Thoracic aorta (tissue), 2 donors: ENCODE measurements at regions not wholly inside any gene's neighbourhood (a gene's known extent, or its start where the extent isn't known, plus 50 kb on each side); places are given as distances from the start of the nearest gene placed in this dataset.

Experiments
- ATAC-seq: fragments of 150-250 bp; one replicate; pipeline ENCODE4 v1.8.0; 2017; ENCODE audit warnings: low read depth; ENCODE audit not compliant: insufficient number of reproducible peaks, low FRiP score
- DNase-seq: peaks from one replicate; pipeline ENCODE4 v3.0.0-alpha.2; 2020; ENCODE audit warnings: low spot score
- H3K27ac ChIP-seq, 2 donors: fragments of 200-600 bp; sonication (generic); 1 replicate in 1 of 2; 2 replicates in 1 of 2; pipeline ENCODE4 v1.5.1; 2016; ENCODE audit warnings: mild to moderate bottlenecking in 2 of 2, moderate library complexity in 2 of 2
- H3K27me3 ChIP-seq: fragments of 200-600 bp; sonication (generic); replicated peaks from 2 replicates; pipeline ENCODE4 v1.6.0; 2016; ENCODE audit warnings: mild to moderate bottlenecking; ENCODE audit not compliant: insufficient read depth
- H3K36me3 ChIP-seq: fragments of 200-600 bp; sonication (generic); one replicate; pipeline ENCODE4 v1.5.1; 2016
- H3K4me1 ChIP-seq, 2 donors: fragments of 200-600 bp; sonication (generic); 1 replicate in 1 of 2; 2 replicates in 1 of 2; pipeline versions ENCODE4 v1.5.1 to v1.6.0; 2016; ENCODE audit warnings: low read depth in 2 of 2, mild to moderate bottlenecking in 1 of 2; ENCODE audit not compliant: control insufficient read depth in 1 of 2
- H3K4me3 ChIP-seq: fragments of 200-600 bp; sonication (generic); 2 replicates; pipeline ENCODE4 v1.5.1; 2016; ENCODE audit warnings: mild to moderate bottlenecking
- H3K9me3 ChIP-seq: fragments of 200-600 bp; sonication (generic); 2 replicates; pipeline ENCODE4 v1.5.1; 2016
- CTCF ChIP-seq: fragments of 200-600 bp; sonication (generic); IDR thresholded peaks from one replicate; pipeline ENCODE4 v1.5.1; 2019; ENCODE audit warnings: antibody characterized with exemption

GRCh38 chr7:95718577-95719410 is 53.6 kb upstream of the DYNC1I1 start:
- H3K36me3 ChIP-seq: no peaks in the 10 kb centered on the region
- H3K27ac ChIP-seq: no peak overlapping the region
- no peaks in the 10 kb centered on the region for H3K27me3 ChIP-seq
- DNase-seq: no peak
- no peak overlapping the region for H3K4me3 ChIP-seq
- no peaks in the 10 kb centered on the region for H3K9me3 ChIP-seq
- peak; percentile 26 for TF ChIP-seq CTCF
- H3K4me1 ChIP-seq: no peaks in the 10 kb centered on the region
- no peak for ATAC-seq

- Histone ChIP-seq H3K4me3 (no peak overlapping the region), H3K9me3 (peaks cover 5% of the 10 kb centered on the region), H3K27me3 (no peaks in the 10 kb centered on the region), H3K4me1 (no peaks in the 10 kb centered on the region), H3K27ac (no peak overlapping the region), H3K36me3 (no peaks in the 10 kb centered on the region)
- no peak for ATAC-seq
- TF ChIP-seq CTCF: no peak
- DNase-seq: no peak
Measured at GRCh38 chr7:95716357-95717122, 55.8 kb upstream of the DYNC1I1 start.

- DNase-seq (no peak), ATAC-seq (no peak)
- Histone ChIP-seq H3K9me3 (peaks cover 5% of the 10 kb centered on the region), H3K27me3 (no peaks in the 10 kb centered on the region), H3K36me3 (no peaks in the 10 kb centered on the region), H3K4me1 (no peaks in the 10 kb centered on the region), H3K27ac (no peak overlapping the region), H3K4me3 (no peak overlapping the region)
- TF ChIP-seq CTCF: no peak
Measured at GRCh38 chr7:95715274-95715673, 57.1 kb upstream of the DYNC1I1 start.

- no peaks in the 10 kb centered on the region for H3K4me1 ChIP-seq
- ATAC-seq (no peak), DNase-seq (no peak)
- H3K27me3 ChIP-seq: no peaks in the 10 kb centered on the region
- H3K27ac ChIP-seq: no peak overlapping the region
- no peaks in the 10 kb centered on the region for H3K36me3 ChIP-seq
- TF ChIP-seq CTCF: no peak
- H3K9me3 ChIP-seq: peaks cover 5% of the 10 kb centered on the region
- no peak overlapping the region for H3K4me3 ChIP-seq
Measured at GRCh38 chr7:95710711-95711110, 61.6 kb upstream of the DYNC1I1 start.

- no peaks in the 10 kb centered on the region for H3K4me1 ChIP-seq
- no peak for TF ChIP-seq CTCF
- H3K27ac ChIP-seq: no peak overlapping the region
- H3K27me3 ChIP-seq: no peaks in the 10 kb centered on the region
- no peaks in the 10 kb centered on the region for H3K9me3 ChIP-seq
- H3K36me3 ChIP-seq: no peaks in the 10 kb centered on the region
- no peak for ATAC-seq
- no peak overlapping the region for H3K4me3 ChIP-seq
- DNase-seq: no peak
Measured at GRCh38 chr7:95700917-95701316, 71.4 kb upstream of the DYNC1I1 start.
